Trophoblast cell (in vitro differentiated cells and primary cell): ENCODE measurements at regions not wholly inside any gene's neighbourhood (a gene's known extent, or its start where the extent isn't known, plus 50 kb on each side); places are given as distances from the start of the nearest gene placed in this dataset.

Experiments used
- DNase-seq, 2 donors: peaks; one replicate each; pipeline ENCODE4 v3.0.0-alpha.2; 2016
- H2AFZ ChIP-seq: 2 replicates; pipeline ENCODE4 v1.6.1; 2013; ENCODE audit warnings: low read length, moderate library complexity, mild to moderate bottlenecking; ENCODE audit not compliant: insufficient read depth, poor library complexity
- H2AK5ac ChIP-seq: 2 replicates; pipeline ENCODE4 v1.6.1; 2013; ENCODE audit warnings: mild to moderate bottlenecking, low read length
- H2BK120ac ChIP-seq: 2 replicates; pipeline ENCODE4 v1.6.1; 2013; ENCODE audit warnings: low read length, mild to moderate bottlenecking, moderate library complexity; ENCODE audit not compliant: insufficient read depth, poor library complexity
- H2BK12ac ChIP-seq: 2 replicates; pipeline ENCODE4 v1.6.1; 2013; ENCODE audit warnings: mild to moderate bottlenecking, low read length, moderate library complexity
- H2BK5ac ChIP-seq: 2 replicates; pipeline ENCODE4 v1.6.1; 2013; ENCODE audit warnings: low read length, low read depth, moderate library complexity, mild to moderate bottlenecking; ENCODE audit not compliant: poor library complexity
- H3K14ac ChIP-seq: 2 replicates; pipeline ENCODE4 v1.6.1; 2013; ENCODE audit warnings: mild to moderate bottlenecking, low read length
- H3K18ac ChIP-seq: 2 replicates; pipeline ENCODE4 v1.6.1; 2013; ENCODE audit warnings: mild to moderate bottlenecking, low read length
- H3K23ac ChIP-seq: 2 replicates; pipeline ENCODE4 v1.6.1; 2013; ENCODE audit warnings: low read length
- H3K27ac ChIP-seq: 2 replicates; pipeline ENCODE4 v1.5.1; 2013; ENCODE audit warnings: low read depth, mild to moderate bottlenecking, inconsistent platforms, low read length, moderate library complexity
- H3K27me3 ChIP-seq: 2 replicates; pipeline ENCODE4 v1.6.1; 2013; ENCODE audit warnings: inconsistent platforms, mild to moderate bottlenecking, low read length, moderate library complexity; ENCODE audit not compliant: insufficient read depth
- H3K36me3 ChIP-seq, 2 experiments: 1 replicate in 1 of 2; 2 replicates in 1 of 2; pipeline ENCODE4 v1.6.1; 2013; ENCODE audit warnings: low read length in 2 of 2, mild to moderate bottlenecking in 2 of 2, moderate library complexity in 1 of 2; ENCODE audit not compliant: insufficient read depth in 2 of 2, control insufficient read depth in 1 of 2
- H3K4ac ChIP-seq: 2 replicates; pipeline ENCODE4 v1.6.1; 2013; ENCODE audit warnings: low read depth, mild to moderate bottlenecking, low read length, moderate library complexity
- H3K4me1 ChIP-seq, 2 experiments: 1 replicate in 1 of 2; 2 replicates in 1 of 2; pipeline ENCODE4 v1.6.1; 2013; ENCODE audit warnings: low read length in 2 of 2, mild to moderate bottlenecking in 2 of 2, moderate library complexity in 1 of 2; ENCODE audit not compliant: insufficient read depth in 2 of 2, control insufficient read depth in 1 of 2
- H3K4me2 ChIP-seq: 2 replicates; pipeline ENCODE4 v1.6.1; 2013; ENCODE audit warnings: inconsistent platforms, mild to moderate bottlenecking, low read length, moderate library complexity
- H3K4me3 ChIP-seq: 2 replicates; pipeline ENCODE4 v1.5.1; 2013; ENCODE audit warnings: mild to moderate bottlenecking, low read depth, low read length, inconsistent platforms
- H3K79me1 ChIP-seq: one replicate; pipeline ENCODE4 v1.6.1; 2013; ENCODE audit warnings: low read length
- H3K79me2 ChIP-seq: 2 replicates; pipeline ENCODE4 v1.6.1; 2013; ENCODE audit warnings: low read length, mild to moderate bottlenecking; ENCODE audit not compliant: control insufficient read depth, insufficient read depth, poor library complexity
- H3K9ac ChIP-seq: 2 replicates; pipeline ENCODE4 v1.6.1; 2013; ENCODE audit warnings: mild to moderate bottlenecking, low read length
- H3K9me3 ChIP-seq: 2 replicates; pipeline ENCODE4 v1.6.1; 2013; ENCODE audit warnings: low read depth, mild to moderate bottlenecking, control low read depth, inconsistent platforms, low read length; ENCODE audit not compliant: insufficient read depth
- H4K12ac ChIP-seq: 2 replicates; pipeline ENCODE4 v1.6.1; 2013; ENCODE audit warnings: low read depth, mild to moderate bottlenecking, low read length, moderate library complexity
- H4K8ac ChIP-seq: 2 replicates; pipeline ENCODE4 v1.6.1; 2013; ENCODE audit warnings: low read depth, mild to moderate bottlenecking, low read length, moderate library complexity
- H4K91ac ChIP-seq: one replicate; pipeline ENCODE4 v1.6.1; 2013; ENCODE audit warnings: low read depth, mild to moderate bottlenecking, low read length, moderate library complexity
- WGBS: extraction: QIAGEN DNeasy Blood & Tissue Kit; methylation state at CpG from one replicate; pipeline ENCODE4 v1.1.7; 2013; ENCODE audit warnings: missing lambda C conversion rate; ENCODE audit not compliant: insufficient read length, insufficient coverage; ENCODE audit errors: extremely low coverage; 5-methylcytosine and 5-hydroxymethylcytosine counted together

- Histone ChIP-seq H2AK5ac (no peak overlapping the region), H3K9ac (no peak overlapping the region), H3K4ac (no peak overlapping the region), H3K27ac (no peak overlapping the region), H3K79me2 (no peaks in the 10 kb centered on the region), H3K79me1 (no peaks in the 10 kb centered on the region), H3K4me2 (no peak overlapping the region), H4K8ac (no peak overlapping the region), H4K91ac (no peak overlapping the region), H3K4me3 (no peak overlapping the region), H3K18ac (no peak overlapping the region), H2AFZ (no peak overlapping the region), H3K4me1 (no peaks in the 10 kb centered on the region), H3K14ac (no peak overlapping the region), H2BK12ac (no peak overlapping the region), H3K23ac (no peak overlapping the region), H2BK5ac (no peak overlapping the region), H3K9me3 (no peaks in the 10 kb centered on the region), H2BK120ac (no peak overlapping the region), H4K12ac (no peak overlapping the region), H3K27me3 (no peaks in the 10 kb centered on the region), H3K36me3 (no peaks in the 10 kb centered on the region)
- peak in 1 of 2 donors; percentile 9 for DNase-seq
- WGBS = no CpG with 5 or more reads among the region's 3 CpGs
Observed at GRCh38 chr10:4588824-4589223, 237.2 kb upstream of the AKR1E2 start.

- Histone ChIP-seq H3K9ac (no peak overlapping the region), H2BK5ac (no peak overlapping the region), H3K79me2 (no peaks in the 10 kb centered on the region), H2AK5ac (peak overlapping the region; percentile 53), H3K27ac (no peak overlapping the region), H4K12ac (no peak overlapping the region), H4K8ac (no peak overlapping the region), H3K4me3 (no peak overlapping the region), H2BK12ac (peak overlapping the region; percentile 13), H3K18ac (no peak overlapping the region), H2AFZ (no peak overlapping the region), H3K79me1 (no peaks in the 10 kb centered on the region), H3K14ac (no peak overlapping the region), H4K91ac (peak overlapping the region; percentile 18), H3K4me2 (no peak overlapping the region), H3K4me1 (no peaks in the 10 kb centered on the region), H3K27me3 (no peaks in the 10 kb centered on the region), H3K4ac (no peak overlapping the region), H3K23ac (no peak overlapping the region), H3K9me3 (peaks cover 2% of the 10 kb centered on the region), H2BK120ac (no peak overlapping the region), H3K36me3 (no peaks in the 10 kb centered on the region)
- no peak for DNase-seq
- WGBS = no CpG with 5 or more reads among the region's 1 CpG
Observed at GRCh38 chr10:4587466-4587865, 238.5 kb upstream of the AKR1E2 start.

- Histone ChIP-seq H3K79me1 (no peaks in the 10 kb centered on the region), H2BK120ac (no peak overlapping the region), H3K27me3 (no peaks in the 10 kb centered on the region), H4K91ac (no peak overlapping the region), H3K27ac (no peak overlapping the region), H3K18ac (no peak overlapping the region), H3K4me3 (no peak overlapping the region), H2AK5ac (no peak overlapping the region), H2AFZ (no peak overlapping the region), H2BK12ac (no peak overlapping the region), H3K9ac (no peak overlapping the region), H3K9me3 (peaks cover 4% of the 10 kb centered on the region), H3K79me2 (no peaks in the 10 kb centered on the region), H3K4ac (no peak overlapping the region), H3K14ac (no peak overlapping the region), H3K4me1 (no peaks in the 10 kb centered on the region), H4K12ac (no peak overlapping the region), H3K23ac (no peak overlapping the region), H3K36me3 (no peaks in the 10 kb centered on the region), H2BK5ac (no peak overlapping the region), H3K4me2 (no peak overlapping the region), H4K8ac (no peak overlapping the region)
- WGBS = no CpG with 5 or more reads among the region's 4 CpGs
- DNase-seq = no peak
Observed at GRCh38 chr10:4586776-4587175, 239.2 kb upstream of the AKR1E2 start.

GRCh38 chr10:4581929-4582328, 244.1 kb upstream of the AKR1E2 start:
- no peak overlapping the region for H3K27ac ChIP-seq
- no peak overlapping the region for H3K23ac ChIP-seq
- H3K18ac ChIP-seq = no peak overlapping the region
- no peak for DNase-seq
- no peak overlapping the region for H2BK12ac ChIP-seq
- no peaks in the 10 kb centered on the region for H3K79me2 ChIP-seq
- no peak overlapping the region for H3K4me2 ChIP-seq
- no peak overlapping the region for H4K8ac ChIP-seq
- no peaks in the 10 kb centered on the region for H3K27me3 ChIP-seq
- peaks cover 5% of the 10 kb centered on the region for H3K9me3 ChIP-seq
- H3K79me1 ChIP-seq = no peaks in the 10 kb centered on the region
- H3K36me3 ChIP-seq = no peaks in the 10 kb centered on the region
- no peak overlapping the region for H2AK5ac ChIP-seq
- no peak overlapping the region for H4K12ac ChIP-seq
- no peak overlapping the region for H3K9ac ChIP-seq
- no peak overlapping the region for H4K91ac ChIP-seq
- no peaks in the 10 kb centered on the region for H3K4me1 ChIP-seq
- no peak overlapping the region for H2BK5ac ChIP-seq
- no peak overlapping the region for H2BK120ac ChIP-seq
- no peak overlapping the region for H2AFZ ChIP-seq
- no peak overlapping the region for H3K14ac ChIP-seq
- no peak overlapping the region for H3K4me3 ChIP-seq
- no peak overlapping the region for H3K4ac ChIP-seq
- WGBS = no CpG with 5 or more reads among the region's 3 CpGs
